NCI-H2029 treated with DMSO at 0.1 percent for 48 hours (cell line): ENCODE measurements at regions not wholly inside any gene's neighbourhood (a gene's known extent, or its start where the extent isn't known, plus 50 kb on each side); places are given as distances from the start of the nearest gene placed in this dataset.
"Not testable (repeated sequence)": the region's sequence is repeated elsewhere in the genome, so short reads cannot be mapped to it uniquely, and the experiment has no call there.

ENCODE experiments used
- DNase-seq: peaks from one replicate; lab custom pipeline; 2025; lab: John Stamatoyannopoulos, UW

DNA sequence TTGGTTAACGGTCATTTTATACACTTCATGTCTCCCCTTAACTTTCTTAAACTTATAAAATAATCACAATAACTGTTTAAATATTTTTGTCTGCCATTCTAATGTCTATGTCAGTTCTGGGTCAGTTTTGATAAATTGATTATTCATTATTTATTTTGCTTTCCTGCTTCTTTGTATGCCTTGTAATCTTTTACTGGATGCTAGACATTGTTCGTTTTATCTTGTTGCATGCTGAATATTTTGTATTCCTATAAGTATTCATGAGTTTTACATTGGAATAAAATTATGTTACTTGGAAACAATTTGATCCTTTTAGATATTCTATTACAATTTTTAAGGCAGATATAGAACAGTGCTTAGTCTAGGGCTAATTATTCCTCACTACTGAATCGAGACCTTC lies 952.0 kb downstream of the NR2F1-AS1 start:
- no peak for DNase-seq

- no peak for DNase-seq
Measured at GRCh38 chr5:92627186-92627585, 953.8 kb downstream of the NR2F1-AS1 start.

DNA sequence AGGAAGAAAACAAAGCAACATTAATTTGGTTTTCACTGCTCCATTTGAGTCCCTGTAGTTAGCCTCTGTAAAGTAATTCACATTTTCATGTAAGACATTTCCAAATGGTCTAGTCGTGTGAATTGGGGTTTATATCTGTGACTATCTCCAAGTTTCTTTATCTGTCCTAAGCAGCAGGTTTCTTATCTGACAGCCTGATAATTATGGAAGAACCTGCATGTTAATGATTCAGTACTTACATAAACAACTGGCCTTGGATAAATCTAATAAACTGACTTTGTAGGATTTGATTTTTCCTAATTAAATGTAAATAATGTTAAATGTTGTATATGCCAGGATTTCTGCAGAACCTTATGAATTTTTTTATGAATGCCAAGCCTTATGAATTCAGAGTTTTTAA lies 964.9 kb downstream of the NR2F1-AS1 start:
- no peak for DNase-seq

GRCh38 chr5:92613546-92613945 lies 967.5 kb downstream of the NR2F1-AS1 start:
- DNase-seq: no peak

GRCh38 chr5:92610435-92610834 lies 970.6 kb downstream of the NR2F1-AS1 start:
- not testable (repeated sequence) for DNase-seq

DNA sequence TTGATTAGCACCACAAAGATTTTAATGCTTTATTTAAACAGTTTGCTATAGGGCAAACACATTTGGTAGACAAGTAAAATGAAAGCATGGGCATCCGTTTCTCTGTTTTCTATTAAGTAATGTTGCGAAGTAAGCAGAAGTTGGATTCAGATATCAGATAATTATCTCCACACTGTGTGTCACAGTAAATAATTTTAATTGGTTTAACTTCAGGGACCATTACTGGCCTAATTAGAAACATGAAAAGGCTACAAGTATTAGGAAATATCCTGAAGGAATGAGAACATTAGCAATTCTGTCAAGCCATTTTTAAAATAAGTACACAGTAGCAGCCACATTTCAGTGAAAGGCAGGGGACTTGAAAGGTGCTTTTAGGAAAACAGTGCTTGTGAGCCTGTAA lies 975.4 kb downstream of the NR2F1-AS1 start:
- no peak for DNase-seq

- DNase-seq: no peak
Measured at GRCh38 chr5:92599217-92599810, 981.7 kb downstream of the NR2F1-AS1 start.

GRCh38 chr5:92594031-92594430 lies 987.0 kb downstream of the NR2F1-AS1 start:
- no peak for DNase-seq

- DNase-seq: no peak
Measured at GRCh38 chr5:92588876-92589275, 992.1 kb downstream of the NR2F1-AS1 start.

DNA sequence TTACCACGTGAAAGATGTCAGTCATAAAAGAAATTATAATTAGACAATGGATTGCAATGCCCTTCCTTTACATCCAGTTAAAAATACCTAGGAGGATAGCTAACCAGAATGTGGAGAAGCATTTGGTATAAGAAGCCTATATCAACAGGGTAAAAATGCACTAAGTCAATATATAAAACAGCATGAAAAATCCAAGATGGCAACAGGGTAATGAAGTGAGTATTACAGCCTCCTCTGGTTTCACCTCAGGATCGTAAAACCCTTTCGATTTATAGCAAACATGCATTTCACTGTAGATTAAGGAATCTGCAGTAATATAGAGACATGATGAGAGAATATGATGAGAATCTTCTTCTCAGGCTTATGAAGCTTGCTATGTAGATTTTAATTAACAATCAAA lies 999.3 kb downstream of the NR2F1-AS1 start:
- no peak for DNase-seq

DNA sequence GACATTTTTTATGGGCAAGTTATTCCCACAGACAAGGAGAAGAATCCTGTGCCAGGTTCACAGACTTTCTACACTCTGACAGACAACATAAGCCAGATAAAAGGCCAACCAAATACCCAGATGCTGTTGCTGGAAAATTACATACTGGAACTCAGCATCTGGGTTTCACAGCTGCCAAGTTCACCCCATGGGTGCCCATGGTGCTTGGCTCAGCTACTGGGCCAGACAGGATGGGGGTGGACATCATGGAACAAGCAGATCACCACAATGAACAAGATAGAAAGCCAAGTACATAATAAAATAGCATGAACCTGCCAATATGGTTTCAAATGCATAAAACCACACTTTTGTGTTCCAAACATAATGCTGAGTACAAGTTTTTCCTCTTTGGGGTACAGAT lies 999.8 kb downstream of the NR2F1-AS1 start:
- no peak for DNase-seq

DNA sequence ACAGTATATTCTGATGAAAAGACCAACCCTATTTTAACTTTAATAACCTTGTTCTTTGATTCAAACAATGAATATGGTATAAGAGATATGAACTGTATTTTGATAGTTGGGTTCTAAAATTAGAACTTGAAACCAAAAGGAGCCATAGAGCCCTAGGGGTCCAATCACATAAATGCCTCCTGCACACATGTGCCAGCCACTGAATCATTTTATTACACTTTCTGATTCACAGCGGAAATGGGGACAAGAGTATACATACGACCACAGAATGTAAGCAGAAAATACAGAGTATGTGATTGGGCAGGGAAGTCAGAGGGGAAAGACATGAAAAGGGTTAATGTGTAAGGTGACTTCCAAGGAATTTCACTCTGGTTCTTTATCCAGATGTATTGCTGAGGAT lies 1000.2 kb downstream of the NR2F1-AS1 start:
- DNase-seq: no peak

- DNase-seq: no peak
Measured at GRCh38 chr5:92574023-92574422, 1007.0 kb downstream of the NR2F1-AS1 start.

DNA sequence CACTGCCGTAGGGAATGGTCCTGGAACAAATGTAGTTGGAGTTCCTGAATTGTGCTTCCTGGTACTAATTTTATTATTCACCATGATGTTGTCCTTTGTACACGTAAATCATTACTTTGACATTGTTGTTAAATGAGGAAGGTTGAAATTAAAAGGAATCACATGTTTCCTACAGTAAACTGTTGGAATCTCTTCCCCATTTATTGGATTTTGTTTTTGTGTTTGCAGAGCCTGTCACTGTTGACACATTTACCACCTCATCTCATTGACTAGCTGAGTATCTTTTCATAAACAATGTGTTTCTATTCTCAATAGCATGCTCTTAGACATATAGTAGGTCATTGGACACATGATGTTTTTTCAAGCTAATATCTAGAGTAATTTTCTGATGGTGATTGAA lies 1012.5 kb downstream of the NR2F1-AS1 start:
- DNase-seq: no peak

GRCh38 chr5:92567831-92568450 lies 1013.1 kb downstream of the NR2F1-AS1 start:
- DNase-seq: no peak

DNA sequence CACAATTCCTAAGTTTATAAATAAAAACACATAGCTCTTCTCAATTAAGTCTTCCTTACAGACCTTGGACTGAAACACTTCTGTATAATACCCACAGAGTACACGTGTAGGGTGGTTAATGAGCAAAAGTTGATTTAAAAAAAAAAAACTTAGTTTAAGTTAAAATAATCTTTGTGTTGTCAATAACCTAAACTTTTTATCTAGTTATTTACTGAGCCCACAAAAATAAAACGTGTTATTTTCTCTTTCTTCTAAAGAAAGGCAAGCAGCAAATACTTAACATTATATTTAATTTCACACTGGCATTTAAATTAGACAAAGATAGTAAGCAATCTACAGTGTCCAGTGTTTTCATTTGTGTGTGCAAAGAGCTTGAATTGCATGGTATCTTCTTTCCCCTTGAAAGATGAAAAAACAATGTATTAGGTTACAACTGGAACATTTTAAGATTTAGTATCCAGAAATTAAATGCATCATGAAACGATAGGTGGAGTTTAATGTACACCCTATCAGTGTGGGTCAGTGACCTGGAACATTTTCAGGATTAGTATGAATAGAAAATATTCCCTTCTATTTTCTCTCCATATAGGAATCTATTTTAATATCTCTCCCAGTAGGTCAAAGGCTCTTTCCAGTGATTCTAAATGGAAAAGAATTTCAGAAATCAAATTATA lies 1014.8 kb downstream of the NR2F1-AS1 start:
- DNase-seq: no peak

DNA sequence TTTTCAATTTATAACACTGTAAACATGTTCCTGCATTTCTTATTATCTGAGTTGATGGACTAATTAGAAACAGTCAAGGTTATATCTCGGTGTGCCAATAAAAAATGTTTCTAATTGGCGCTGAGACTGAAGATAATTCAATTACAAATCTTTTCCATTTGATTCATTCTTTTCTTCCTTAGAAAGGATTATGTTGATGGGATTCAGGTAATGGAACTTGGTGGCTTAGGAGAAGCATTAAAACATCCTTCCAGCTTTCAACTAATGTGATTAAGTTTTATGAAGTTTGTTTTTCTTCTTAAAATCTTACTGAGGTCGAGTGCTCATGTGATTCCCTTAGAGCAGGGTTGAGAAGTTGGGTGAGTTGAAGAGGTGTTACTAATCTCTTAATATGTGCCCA lies 1015.3 kb downstream of the NR2F1-AS1 start:
- no peak for DNase-seq

GRCh38 chr5:92562065-92562464 lies 1019.0 kb downstream of the NR2F1-AS1 start:
- DNase-seq: no peak

DNA sequence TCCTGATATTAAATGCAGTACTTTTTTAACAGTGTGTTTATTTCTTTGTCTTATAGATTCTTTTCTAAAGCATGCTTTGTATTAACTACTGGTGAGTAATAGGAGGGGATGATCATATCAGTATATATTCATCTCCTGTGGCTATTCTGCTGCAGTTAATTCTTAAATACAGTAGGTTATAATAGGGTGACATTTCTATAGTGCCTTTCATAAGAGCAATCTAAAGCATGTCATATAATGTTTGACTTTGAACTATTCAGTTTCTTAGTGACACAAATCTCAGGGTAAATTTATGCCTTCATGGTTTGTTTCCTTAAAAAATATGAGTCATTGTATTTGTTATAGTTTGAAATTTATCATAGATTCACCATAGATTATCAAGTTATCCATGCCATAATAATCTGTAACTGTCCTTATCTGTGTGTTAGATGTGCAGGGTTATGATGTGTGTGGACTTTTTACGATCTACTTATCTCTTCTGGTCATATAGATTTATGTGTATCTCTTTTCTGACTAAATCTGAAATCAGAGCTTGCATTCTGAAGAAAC lies 1019.5 kb downstream of the NR2F1-AS1 start:
- no peak for DNase-seq

GRCh38 chr5:92560698-92561401 lies 1020.2 kb downstream of the NR2F1-AS1 start:
- no peak for DNase-seq

- DNase-seq: no peak
Measured at GRCh38 chr5:92559781-92560180, 1021.2 kb downstream of the NR2F1-AS1 start.

GRCh38 chr5:92559331-92559730 lies 1021.7 kb downstream of the NR2F1-AS1 start:
- DNase-seq: no peak

GRCh38 chr5:92556747-92557146 lies 1024.3 kb downstream of the NR2F1-AS1 start:
- DNase-seq: no peak
